ENCODE measurements at regions not wholly inside any gene's neighbourhood (a gene's known extent, or its start where the extent isn't known, plus 50 kb on each side); places are given as distances from the start of the nearest gene placed in this dataset.

DNA sequence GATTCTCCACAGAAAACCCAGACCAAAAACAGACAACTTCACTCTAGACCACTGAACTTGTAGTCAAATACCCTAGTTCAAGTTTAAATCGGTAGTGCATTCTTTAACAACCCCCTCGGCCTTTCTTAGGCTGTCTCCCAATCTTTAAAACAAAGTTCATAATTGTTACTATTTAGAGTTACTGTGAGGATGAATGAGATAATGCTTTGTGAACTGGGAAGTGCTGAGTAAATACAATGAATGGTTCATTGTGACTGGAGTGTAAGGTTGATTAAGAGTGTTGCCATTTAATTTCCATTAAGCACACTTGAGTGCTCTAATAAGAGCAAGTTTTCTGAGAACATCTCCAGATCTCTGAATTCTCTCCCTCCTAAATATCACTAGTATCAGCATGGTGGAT is 228.8 kb upstream of the PIK3R1 start:
- H3K27me3 Mint-ChIP-seq (ENCODE audit: low read depth): no peaks in the 10 kb centered on the region
- no CpG with 5 or more reads among the region's 2 CpGs for WGBS (ENCODE audit: extremely low coverage, insufficient read length, low lambda C conversion rate)
- H4K91ac ChIP-seq (ENCODE audit: insufficient read length, low read depth, low read length): no peak overlapping the region
- H3K4me1 Mint-ChIP-seq: peaks cover 0 to 9% of the 10 kb centered on the region in 2 experiments; a peak in 3 of 4 replicates
- no peak overlapping the region for H2BK120ac ChIP-seq (ENCODE audit: low read depth, low read length, poor library complexity, severe bottlenecking)
- no peaks in the 10 kb centered on the region for H3K4me1 ChIP-seq (ENCODE audit: insufficient read depth, low read length)
- H3K23me2 ChIP-seq (ENCODE audit: insufficient read length, low read depth, low read length, poor library complexity, severe bottlenecking): no peaks in the 10 kb centered on the region
- no peak overlapping the region for H2BK5ac ChIP-seq (ENCODE audit: insufficient read length, low read length)
- H4K5ac ChIP-seq (ENCODE audit: insufficient read length, low read depth, low read length): no peak overlapping the region
- H3K27me3 ChIP-seq (ENCODE audit: insufficient read depth, low read length): no peaks in the 10 kb centered on the region
- no peak overlapping the region for H4K8ac ChIP-seq (replicated peaks; ENCODE audit: insufficient read length, low read depth, low read length)
- no peak overlapping the region for H3K56ac ChIP-seq (ENCODE audit: insufficient read length, low read depth, low read length)
- H2BK12ac ChIP-seq (ENCODE audit: insufficient read length, low read depth, low read length): no peak overlapping the region
- no peak overlapping the region for H2AK5ac ChIP-seq (ENCODE audit: insufficient read length, low read length)
- peaks cover 0 to 6% of the 10 kb centered on the region in 2 experiments; a peak in 2 of 5 replicates for H3K9me3 Mint-ChIP-seq
- H3K27ac Mint-ChIP-seq: no peak overlapping the region
- H3K36me3 Mint-ChIP-seq (ENCODE audit: insufficient read depth in 1 of 3, low read depth in 3 of 3): no peaks in the 10 kb centered on the region; a peak in 1 of 7 replicates
- H3K79me1 ChIP-seq (ENCODE audit: insufficient read depth, low read depth, low read length, poor library complexity, severe bottlenecking): no peaks in the 10 kb centered on the region
- no peak overlapping the region for H2AFZ ChIP-seq (ENCODE audit: low read length)
- no peak overlapping the region for H2BK15ac ChIP-seq (ENCODE audit: low read depth, low read length)
- DNase-seq: no peak
- no peak overlapping the region for H3K27ac ChIP-seq (ENCODE audit: insufficient read length, low read depth, low read length)
- no peaks in the 10 kb centered on the region for H4K20me1 ChIP-seq (ENCODE audit: control insufficient read depth, insufficient read depth, insufficient read length)
- no peak overlapping the region for H3K4ac ChIP-seq (ENCODE audit: low read depth, low read length)
- H3K18ac ChIP-seq (ENCODE audit: insufficient read length, low read depth, low read length): no peak overlapping the region
- H3T11ph ChIP-seq (ENCODE audit: low read length): no peak overlapping the region
- H3K4me2 ChIP-seq (ENCODE audit: insufficient read depth, insufficient read length, low read length): no peak overlapping the region
- H3K9ac ChIP-seq (ENCODE audit: extremely low read depth, insufficient read length, low read length): no peak overlapping the region
- H3K23ac ChIP-seq (ENCODE audit: insufficient read length, low read depth, low read length): no peak overlapping the region
- no peaks in the 10 kb centered on the region for H3K79me2 ChIP-seq (ENCODE audit: insufficient read depth, low read length)
- TF ChIP-seq, protein P1, sequence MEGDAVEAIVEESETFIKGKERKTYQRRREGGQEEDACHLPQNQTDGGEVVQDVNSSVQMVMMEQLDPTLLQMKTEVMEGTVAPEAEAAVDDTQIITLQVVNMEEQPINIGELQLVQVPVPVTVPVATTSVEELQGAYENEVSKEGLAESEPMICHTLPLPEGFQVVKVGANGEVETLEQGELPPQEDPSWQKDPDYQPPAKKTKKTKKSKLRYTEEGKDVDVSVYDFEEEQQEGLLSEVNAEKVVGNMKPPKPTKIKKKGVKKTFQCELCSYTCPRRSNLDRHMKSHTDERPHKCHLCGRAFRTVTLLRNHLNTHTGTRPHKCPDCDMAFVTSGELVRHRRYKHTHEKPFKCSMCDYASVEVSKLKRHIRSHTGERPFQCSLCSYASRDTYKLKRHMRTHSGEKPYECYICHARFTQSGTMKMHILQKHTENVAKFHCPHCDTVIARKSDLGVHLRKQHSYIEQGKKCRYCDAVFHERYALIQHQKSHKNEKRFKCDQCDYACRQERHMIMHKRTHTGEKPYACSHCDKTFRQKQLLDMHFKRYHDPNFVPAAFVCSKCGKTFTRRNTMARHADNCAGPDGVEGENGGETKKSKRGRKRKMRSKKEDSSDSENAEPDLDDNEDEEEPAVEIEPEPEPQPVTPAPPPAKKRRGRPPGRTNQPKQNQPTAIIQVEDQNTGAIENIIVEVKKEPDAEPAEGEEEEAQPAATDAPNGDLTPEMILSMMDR (conservative IDR thresholded peaks at IDR 0.05): no peak
- no peaks in the 10 kb centered on the region for H3K9me3 ChIP-seq (ENCODE audit: control insufficient read depth, low read depth, low read length)
- no peak overlapping the region for H3K14ac ChIP-seq (ENCODE audit: insufficient read depth, low read length)
- H3K4me3 Mint-ChIP-seq: no peak overlapping the region
- H2BK20ac ChIP-seq (ENCODE audit: low read depth, low read length, poor library complexity, severe bottlenecking): no peak overlapping the region
